OCI-LY1 (cell line): ENCODE measurements at regions not wholly inside any gene's neighbourhood (a gene's known extent, or its start where the extent isn't known, plus 50 kb on each side); places are given as distances from the start of the nearest gene placed in this dataset.

Source experiments
- H2AFZ ChIP-seq: fragments of 200-600 bp; sonication (generic), shearing (Covaris generic); 2 replicates; pipeline ENCODE4 v1.6.0; 2014; ENCODE audit warnings: antibody characterized with exemption, mild to moderate bottlenecking, low read length
- H3F3A ChIP-seq: fragments of 200-600 bp; sonication (generic), shearing (Covaris generic); 2 replicates; pipeline ENCODE4 v1.6.0; 2014; ENCODE audit warnings: mild to moderate bottlenecking, antibody characterized with exemption, low read length, moderate library complexity; ENCODE audit not compliant: insufficient read depth
- H3K27ac ChIP-seq: fragments of 200-600 bp; sonication (generic); 2 replicates; pipeline ENCODE4 v1.5.1; 2014; ENCODE audit warnings: low read length, mixed run types, mild to moderate bottlenecking, low read depth; ENCODE audit not compliant: poor library complexity, severe bottlenecking
- H3K27me3 ChIP-seq: fragments of 200-600 bp; sonication (generic); 2 replicates; pipeline ENCODE4 v1.6.0; 2014; ENCODE audit warnings: antibody characterized with exemption, mild to moderate bottlenecking, low read length, moderate library complexity; ENCODE audit not compliant: insufficient read depth
- H3K36me3 ChIP-seq: fragments of 200-600 bp; sonication (generic); 2 replicates; pipeline ENCODE4 v1.6.1; 2014; ENCODE audit warnings: mild to moderate bottlenecking, antibody characterized with exemption, low read length, moderate library complexity, mixed read lengths; ENCODE audit not compliant: insufficient read depth
- H3K4me1 ChIP-seq: fragments of 200-600 bp; sonication (generic); 2 replicates; pipeline ENCODE4 v1.5.1; 2014; ENCODE audit warnings: mild to moderate bottlenecking, low read length, moderate library complexity; ENCODE audit not compliant: insufficient read depth, severe bottlenecking
- H3K4me2 ChIP-seq: fragments of 200-600 bp; sonication (generic), shearing (Covaris generic); 2 replicates; pipeline ENCODE4 v1.6.1; 2014; ENCODE audit warnings: low read length
- H3K4me3 ChIP-seq: fragments of 200-600 bp; sonication (generic); 2 replicates; pipeline ENCODE4 v1.5.1; 2014; ENCODE audit warnings: low read length, low read depth, mild to moderate bottlenecking, mixed read lengths; ENCODE audit not compliant: poor library complexity, severe bottlenecking
- H3K79me2 ChIP-seq: fragments of 200-600 bp; shearing (Covaris generic); 2 replicates; pipeline ENCODE4 v1.6.1; 2016; ENCODE audit warnings: mixed run types, low read length, mixed read lengths; ENCODE audit not compliant: insufficient read depth
- H3K9ac ChIP-seq: fragments of 200-600 bp; sonication (generic), shearing (Covaris generic); 2 replicates; pipeline ENCODE4 v1.6.1; 2014; ENCODE audit warnings: mild to moderate bottlenecking, low read length, mixed read lengths
- H3K9me2 ChIP-seq: fragments of 200-600 bp; sonication (generic), shearing (Covaris generic); 2 replicates; pipeline ENCODE4 v1.6.1; 2014; ENCODE audit warnings: low read depth, mild to moderate bottlenecking, low read length, mixed read lengths
- H3K9me3 ChIP-seq: fragments of 200-600 bp; shearing (Covaris generic); 2 replicates; pipeline ENCODE4 v1.6.1; 2014; ENCODE audit warnings: low read length, mixed read lengths
- H4K20me1 ChIP-seq: fragments of 200-600 bp; sonication (generic), shearing (Covaris generic); 2 replicates; pipeline ENCODE4 v1.6.0; 2016; ENCODE audit warnings: mild to moderate bottlenecking, low read length; ENCODE audit not compliant: insufficient read depth
- EZH2 ChIP-seq: fragments of 200-600 bp; sonication (generic), shearing (Covaris generic); IDR thresholded peaks from 2 replicates; pipeline ENCODE4 v1.8.0; 2017; ENCODE audit warnings: borderline replicate concordance, mixed run types, mild to moderate bottlenecking, antibody characterized with exemption, low read length, moderate library complexity, mixed read lengths
- TF ChIP-seq, protein P1 (sequence below): fragments of 200-600 bp; sonication (generic), shearing (Covaris generic); IDR thresholded peaks from 2 replicates; pipeline ENCODE4 v1.5.1; 2017; ENCODE audit warnings: mild to moderate bottlenecking, antibody characterized with exemption, low read length, moderate library complexity, mixed read lengths

DNA sequence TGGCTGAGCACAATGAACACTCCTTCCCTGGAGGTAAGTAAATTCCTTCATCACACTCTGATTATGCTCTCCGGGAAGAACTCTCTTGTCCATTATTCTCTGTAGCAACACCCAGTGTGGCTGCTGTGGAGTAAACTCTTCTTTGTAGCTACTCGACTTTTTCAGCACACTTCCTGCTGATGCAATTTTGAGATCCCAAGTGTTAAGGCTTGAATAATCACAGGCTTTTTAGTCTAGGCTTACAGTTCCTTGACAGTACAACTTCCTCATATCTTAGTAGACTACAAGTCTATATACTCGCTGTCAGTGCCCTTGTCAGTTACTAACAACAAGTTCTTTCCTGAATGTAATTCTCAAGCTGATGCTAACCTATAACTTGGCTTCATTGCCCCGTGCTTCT is 301.8 kb upstream of the API5 start:
- no peaks in the 10 kb centered on the region for H3K27me3 ChIP-seq
- TF ChIP-seq EZH2 = no peak
- TF ChIP-seq, protein P1, sequence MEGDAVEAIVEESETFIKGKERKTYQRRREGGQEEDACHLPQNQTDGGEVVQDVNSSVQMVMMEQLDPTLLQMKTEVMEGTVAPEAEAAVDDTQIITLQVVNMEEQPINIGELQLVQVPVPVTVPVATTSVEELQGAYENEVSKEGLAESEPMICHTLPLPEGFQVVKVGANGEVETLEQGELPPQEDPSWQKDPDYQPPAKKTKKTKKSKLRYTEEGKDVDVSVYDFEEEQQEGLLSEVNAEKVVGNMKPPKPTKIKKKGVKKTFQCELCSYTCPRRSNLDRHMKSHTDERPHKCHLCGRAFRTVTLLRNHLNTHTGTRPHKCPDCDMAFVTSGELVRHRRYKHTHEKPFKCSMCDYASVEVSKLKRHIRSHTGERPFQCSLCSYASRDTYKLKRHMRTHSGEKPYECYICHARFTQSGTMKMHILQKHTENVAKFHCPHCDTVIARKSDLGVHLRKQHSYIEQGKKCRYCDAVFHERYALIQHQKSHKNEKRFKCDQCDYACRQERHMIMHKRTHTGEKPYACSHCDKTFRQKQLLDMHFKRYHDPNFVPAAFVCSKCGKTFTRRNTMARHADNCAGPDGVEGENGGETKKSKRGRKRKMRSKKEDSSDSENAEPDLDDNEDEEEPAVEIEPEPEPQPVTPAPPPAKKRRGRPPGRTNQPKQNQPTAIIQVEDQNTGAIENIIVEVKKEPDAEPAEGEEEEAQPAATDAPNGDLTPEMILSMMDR = no peak
- H2AFZ ChIP-seq = no peak overlapping the region
- no peak overlapping the region for H3K27ac ChIP-seq
- H3K36me3 ChIP-seq = no peaks in the 10 kb centered on the region
- H3K4me1 ChIP-seq = no peaks in the 10 kb centered on the region
- no peaks in the 10 kb centered on the region for H4K20me1 ChIP-seq
- H3K9me2 ChIP-seq = no peaks in the 10 kb centered on the region
- peaks cover 10% of the 10 kb centered on the region; the same call in 1 of the 2 replicates for H3F3A ChIP-seq
- no peaks in the 10 kb centered on the region for H3K9me3 ChIP-seq
- H3K9ac ChIP-seq = no peak overlapping the region
- H3K79me2 ChIP-seq = no peaks in the 10 kb centered on the region
- H3K4me3 ChIP-seq = no peak overlapping the region
- H3K4me2 ChIP-seq = no peak overlapping the region

DNA sequence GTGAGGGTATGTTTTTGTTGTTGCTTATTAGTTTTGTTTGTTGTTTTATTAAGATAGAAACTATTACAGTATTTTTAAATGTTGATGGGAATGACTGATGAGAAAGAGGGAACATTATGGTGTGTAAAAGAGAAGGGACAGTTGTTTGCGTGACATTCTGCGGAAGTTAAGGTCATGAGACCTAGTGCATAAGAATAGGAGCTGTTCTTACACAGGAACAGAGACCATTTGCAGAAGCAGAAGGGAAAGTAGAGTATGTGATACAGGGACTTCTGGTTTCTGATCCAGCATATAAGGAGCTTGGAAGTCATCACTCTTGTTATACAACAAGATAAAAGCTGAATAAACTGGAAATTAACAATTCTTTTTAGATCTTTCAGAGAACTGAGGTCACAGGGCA is 299.2 kb upstream of the API5 start:
- TF ChIP-seq, protein P1 = no peak
- TF ChIP-seq EZH2 = no peak
- no peaks in the 10 kb centered on the region for H3K36me3 ChIP-seq
- no peaks in the 10 kb centered on the region for H3K4me1 ChIP-seq
- no peak overlapping the region for H3K9ac ChIP-seq
- no peak overlapping the region for H3K4me3 ChIP-seq
- no peaks in the 10 kb centered on the region for H3K79me2 ChIP-seq
- H3K9me2 ChIP-seq = no peaks in the 10 kb centered on the region
- no peak overlapping the region for H2AFZ ChIP-seq
- H4K20me1 ChIP-seq = no peaks in the 10 kb centered on the region
- H3F3A ChIP-seq = peaks cover 9% of the 10 kb centered on the region; the same call in 1 of the 2 replicates
- H3K4me2 ChIP-seq = no peak overlapping the region
- H3K27me3 ChIP-seq = no peaks in the 10 kb centered on the region
- H3K9me3 ChIP-seq = no peaks in the 10 kb centered on the region
- H3K27ac ChIP-seq = no peak overlapping the region

DNA sequence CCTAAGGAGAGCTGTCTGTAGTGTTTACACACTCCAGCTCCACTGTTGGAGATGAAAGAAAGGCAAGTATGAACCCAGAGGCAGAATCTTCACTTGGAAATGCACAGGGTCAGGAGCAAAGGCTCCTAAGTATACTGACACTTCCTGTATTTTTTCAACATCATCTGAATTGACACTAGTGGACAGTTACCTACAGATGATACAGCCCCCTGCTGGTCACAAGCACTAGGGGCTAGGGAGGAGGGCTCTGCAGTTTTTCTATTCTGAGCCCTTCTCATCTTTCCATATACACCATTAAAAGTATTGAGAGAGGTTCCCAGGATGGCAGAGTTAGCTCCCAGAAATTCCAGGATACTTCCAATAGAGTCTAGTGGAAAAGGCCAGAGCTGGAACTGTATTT is 290.3 kb upstream of the API5 start:
- Histone ChIP-seq H3K27ac (no peak overlapping the region), H3K79me2 (no peaks in the 10 kb centered on the region), H3K9me3 (no peaks in the 10 kb centered on the region), H3K4me3 (no peak overlapping the region), H3K27me3 (no peaks in the 10 kb centered on the region), H2AFZ (no peak overlapping the region), H3F3A (no peaks in the 10 kb centered on the region), H3K9me2 (no peaks in the 10 kb centered on the region), H3K9ac (no peak overlapping the region), H4K20me1 (no peaks in the 10 kb centered on the region), H3K4me2 (no peak overlapping the region), H3K36me3 (no peaks in the 10 kb centered on the region), H3K4me1 (no peaks in the 10 kb centered on the region)
- TF ChIP-seq EZH2 = no peak
- TF ChIP-seq, protein P1 = peak; percentile 56
